ENCODE measurements at regions not wholly inside any gene's neighbourhood (a gene's known extent, or its start where the extent isn't known, plus 50 kb on each side); places are given as distances from the start of the nearest gene placed in this dataset.

GRCh38 chr2:83602753-83603152 is 856.3 kb downstream of the SUCLG1 start:
- no peak for DNase-seq

- no peak for DNase-seq
Observed at GRCh38 chr2:83596592-83597282, 862.3 kb downstream of the SUCLG1 start.

- DNase-seq, result no peak
Observed at GRCh38 chr2:83595926-83596325, 863.2 kb downstream of the SUCLG1 start.

DNA sequence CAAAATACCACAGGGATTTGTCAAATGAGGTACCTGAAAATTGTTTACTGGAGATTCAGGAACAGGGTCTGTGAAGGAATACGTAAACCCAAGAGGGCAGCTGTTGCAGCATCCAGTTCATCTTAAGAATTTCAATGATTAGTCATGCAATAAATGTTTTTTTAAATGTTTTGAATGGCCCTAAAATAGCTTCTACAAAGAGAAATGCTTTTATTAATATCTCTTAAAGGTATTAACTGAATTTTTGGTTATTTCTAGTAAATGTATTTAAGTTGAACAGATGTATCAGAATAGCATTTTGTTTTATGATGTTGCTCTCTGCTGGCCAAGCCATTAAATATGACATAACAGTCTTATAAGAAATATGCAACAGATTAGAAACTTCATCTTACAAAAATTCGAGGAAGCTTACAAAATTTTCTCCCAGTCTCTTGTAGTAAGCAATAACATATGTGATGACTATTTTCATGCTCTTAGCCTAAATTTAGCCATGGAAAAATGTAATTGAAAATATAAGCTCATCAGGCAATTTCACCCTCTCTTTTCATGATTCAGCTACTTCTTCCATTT is 863.9 kb downstream of the SUCLG1 start:
- DNase-seq, result no peak

GRCh38 chr2:83594241-83595120 is 864.6 kb downstream of the SUCLG1 start:
- DNase-seq, result no peak

DNA sequence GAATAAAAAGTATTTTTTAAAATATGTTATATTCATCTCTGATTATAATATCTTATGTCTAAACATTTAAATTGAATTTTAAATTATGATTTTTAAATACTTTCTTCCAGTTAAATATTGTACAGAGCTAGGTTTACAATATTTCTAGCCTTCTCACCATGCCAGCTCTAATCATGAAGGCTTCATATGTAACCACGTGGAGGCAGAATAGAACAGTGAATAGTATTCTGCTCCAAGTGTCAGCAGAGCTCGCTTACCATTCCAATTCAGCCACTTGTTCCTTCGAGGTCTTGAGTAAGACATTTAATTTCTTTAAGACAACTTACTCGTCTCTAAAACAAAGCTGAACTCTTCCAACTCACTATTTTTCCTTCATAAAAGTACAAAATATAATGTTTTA is 871.8 kb downstream of the SUCLG1 start:
- no peak for DNase-seq

GRCh38 chr2:83585250-83585649 is 873.8 kb downstream of the SUCLG1 start:
- DNase-seq, result no peak

GRCh38 chr2:83584672-83585071 is 874.4 kb downstream of the SUCLG1 start:
- no peak for DNase-seq

GRCh38 chr2:83582589-83582988 is 876.5 kb downstream of the SUCLG1 start:
- DNase-seq, result no peak

DNA sequence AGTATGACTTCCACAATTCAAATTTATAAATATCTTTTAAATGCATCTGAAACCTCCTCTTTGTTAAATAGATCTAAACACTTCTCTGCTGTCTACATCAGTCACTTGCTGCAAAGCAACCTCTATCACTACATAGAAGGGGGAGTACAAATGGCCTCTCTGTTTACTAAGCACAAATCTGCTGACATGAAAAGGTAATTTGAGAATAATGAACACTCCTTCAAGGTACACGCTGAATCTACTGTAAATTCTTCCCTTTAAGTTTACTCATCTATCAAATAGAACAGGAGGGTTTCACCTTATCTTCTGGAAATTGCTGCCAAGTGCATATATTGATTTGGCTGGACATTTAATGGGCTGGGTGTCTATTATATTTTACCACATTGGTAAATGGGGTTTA is 879.6 kb downstream of the SUCLG1 start:
- DNase-seq, result no peak

DNA sequence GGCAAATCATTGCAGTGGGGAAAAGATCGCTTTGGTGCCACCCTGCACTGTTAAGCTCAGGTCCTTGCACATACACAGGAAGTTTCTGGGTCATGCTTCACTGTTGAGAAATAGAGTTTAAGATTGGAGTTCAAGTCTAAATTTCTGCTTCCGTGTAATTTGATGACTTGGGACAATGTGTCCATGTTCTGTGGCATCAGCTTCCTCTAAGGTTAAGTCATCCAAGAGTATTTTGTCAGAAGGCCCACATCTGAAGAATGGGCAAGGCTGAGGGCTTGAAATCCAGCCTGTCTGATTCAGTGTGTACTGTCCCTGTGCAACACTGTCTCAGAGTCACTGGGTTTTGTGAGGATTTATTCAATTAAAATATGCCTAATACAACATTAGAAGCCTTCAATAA is 880.7 kb downstream of the SUCLG1 start:
- no peak for DNase-seq

DNA sequence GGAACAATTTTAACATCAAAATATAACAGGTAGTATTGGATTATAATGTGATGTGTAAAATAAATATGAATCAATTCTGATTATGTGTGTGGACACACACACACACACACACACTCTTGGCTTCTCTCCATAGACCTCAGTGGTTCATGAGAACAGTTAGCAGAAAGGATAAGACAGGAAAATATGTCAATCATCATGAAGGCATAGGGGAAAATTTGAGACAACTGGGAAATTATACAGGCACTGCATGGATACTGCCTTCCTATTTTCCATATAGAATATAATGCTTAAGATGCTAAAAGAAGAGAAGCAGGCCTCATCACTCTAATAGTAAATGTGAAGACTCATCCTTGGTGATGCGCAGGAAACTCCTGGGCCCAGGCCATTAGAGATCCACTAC is 884.5 kb downstream of the SUCLG1 start:
- DNase-seq, result no peak

DNA sequence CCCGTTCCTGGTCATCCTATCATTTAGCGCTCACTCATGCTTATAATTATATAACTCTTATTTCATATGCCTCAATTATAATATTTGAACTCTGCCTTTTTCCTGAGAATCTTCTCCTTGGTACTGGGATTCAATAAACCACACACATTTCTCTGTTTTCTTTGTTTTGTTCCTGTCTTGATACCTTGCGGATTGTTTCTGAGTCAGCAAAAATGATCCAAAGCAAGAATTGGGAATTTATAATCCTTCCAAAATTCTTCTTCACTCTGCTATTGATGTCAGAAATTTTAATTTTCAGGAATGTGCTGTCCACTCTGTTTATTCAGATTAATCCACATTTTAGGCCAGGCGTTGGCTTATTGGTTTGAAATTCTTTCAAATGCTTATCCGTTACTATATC is 886.0 kb downstream of the SUCLG1 start:
- no peak for DNase-seq

DNA sequence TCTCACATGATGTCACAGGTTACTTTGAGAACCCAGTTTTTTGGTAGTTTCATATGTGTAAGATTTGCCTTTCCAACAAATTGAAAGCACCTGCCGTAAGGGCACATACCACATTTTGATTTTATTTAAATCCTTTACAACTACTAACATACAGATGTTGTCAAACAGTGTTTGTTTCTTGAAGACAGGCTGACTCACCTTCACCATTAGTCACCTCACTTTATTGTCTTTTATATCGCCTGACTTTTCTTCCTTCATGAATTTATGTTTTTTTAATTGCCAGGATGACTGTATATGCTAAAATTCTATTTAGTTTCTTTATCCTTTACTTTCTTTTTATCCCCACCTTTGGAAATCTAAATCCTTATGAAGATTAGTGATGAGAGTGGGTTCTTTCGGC is 886.7 kb downstream of the SUCLG1 start:
- no peak for DNase-seq

DNA sequence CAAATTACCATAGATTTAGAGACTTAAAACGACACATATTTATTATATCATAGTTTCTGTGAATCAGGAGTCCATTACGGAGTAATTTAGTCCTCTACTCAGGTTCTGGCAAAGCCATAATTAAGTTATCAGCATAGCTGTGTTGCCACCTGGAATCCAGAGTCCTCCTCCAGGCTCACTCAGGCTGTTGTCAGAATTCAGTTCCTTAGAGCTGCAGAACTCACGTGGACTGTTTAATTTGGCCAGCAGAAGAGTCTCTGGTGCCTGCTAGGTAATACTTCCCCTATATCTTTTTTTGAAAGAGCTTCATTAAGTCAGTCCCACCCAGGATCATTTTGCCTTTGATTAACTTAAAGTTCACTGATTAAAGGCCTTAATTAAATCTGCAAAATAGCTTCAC is 891.5 kb downstream of the SUCLG1 start:
- no peak for DNase-seq

DNA sequence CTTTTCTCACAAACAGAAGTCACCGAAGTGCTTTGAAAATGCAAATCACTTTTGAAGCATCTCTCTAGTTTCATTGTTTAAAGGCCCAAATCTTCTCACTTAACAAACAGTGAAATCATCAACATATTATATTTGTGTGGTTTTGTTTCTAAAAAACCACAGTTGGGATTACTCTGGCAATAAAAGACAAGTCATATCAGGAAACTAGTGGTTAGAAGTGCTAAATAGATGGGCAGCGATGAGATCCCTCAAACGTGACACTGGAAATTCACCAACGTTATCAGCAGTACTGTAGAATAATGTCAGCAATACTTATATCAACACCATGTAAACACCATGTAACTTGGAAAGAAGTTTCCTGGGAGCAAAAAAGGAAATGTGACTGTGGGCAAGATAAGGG is 893.5 kb downstream of the SUCLG1 start:
- no peak for DNase-seq

GRCh38 chr2:83565181-83565580 is 893.9 kb downstream of the SUCLG1 start:
- no peak for DNase-seq

GRCh38 chr2:83561592-83561991 is 897.5 kb downstream of the SUCLG1 start:
- DNase-seq, result no peak

GRCh38 chr2:83536556-83536955 is 922.5 kb downstream of the SUCLG1 start:
- no peak for DNase-seq

- DNase-seq, result no peak
Observed at GRCh38 chr2:83534416-83534815, 924.7 kb downstream of the SUCLG1 start.

DNA sequence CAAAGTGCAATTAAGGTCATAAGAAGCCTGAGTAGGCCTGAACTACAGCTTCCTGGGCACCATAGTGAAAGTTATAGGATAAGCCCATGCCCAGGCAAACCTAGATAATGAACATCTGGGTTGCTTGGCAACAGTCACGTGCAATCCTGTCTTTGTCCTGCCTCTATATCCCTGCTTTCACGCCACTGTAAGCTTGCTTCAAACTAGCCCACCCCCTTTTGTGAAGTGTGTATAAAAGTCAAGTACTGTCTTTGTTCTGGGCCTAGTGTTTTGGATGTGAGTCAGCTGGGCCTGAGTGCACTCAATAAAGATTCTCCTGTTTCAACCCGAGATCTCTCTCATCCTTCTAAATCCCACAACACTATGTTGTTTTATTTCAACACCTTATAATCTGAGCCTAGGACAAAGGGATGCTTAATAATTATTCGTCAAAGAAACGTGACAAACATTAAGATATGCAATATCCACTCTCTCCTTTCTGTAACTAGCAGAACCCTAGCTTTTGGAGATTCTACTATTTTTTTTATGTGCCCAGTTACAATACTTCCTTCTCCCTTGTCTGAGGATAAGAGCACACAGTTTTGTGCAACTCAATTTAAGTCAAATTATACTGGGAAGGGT is 927.8 kb downstream of the SUCLG1 start:
- peak; percentile 65 for DNase-seq

DNA sequence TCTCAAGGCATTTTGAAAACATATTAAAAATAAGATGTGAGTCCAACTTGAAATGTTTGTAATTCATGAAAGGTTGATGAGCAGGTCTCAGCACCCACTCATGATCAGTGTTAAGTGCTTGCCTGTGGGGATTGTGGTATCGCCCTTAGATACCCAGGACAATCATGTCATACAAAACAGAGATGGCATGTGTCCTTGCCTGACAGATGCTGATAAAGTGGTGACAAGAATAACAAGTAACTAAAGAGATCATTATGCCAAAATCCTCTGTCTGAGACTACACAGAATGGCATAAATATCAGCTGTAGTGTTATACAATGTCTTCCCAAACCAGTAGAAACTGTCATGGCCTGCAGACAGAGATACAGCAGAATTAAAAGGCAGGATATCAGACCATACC is 930.3 kb downstream of the SUCLG1 start:
- DNase-seq, result no peak

DNA sequence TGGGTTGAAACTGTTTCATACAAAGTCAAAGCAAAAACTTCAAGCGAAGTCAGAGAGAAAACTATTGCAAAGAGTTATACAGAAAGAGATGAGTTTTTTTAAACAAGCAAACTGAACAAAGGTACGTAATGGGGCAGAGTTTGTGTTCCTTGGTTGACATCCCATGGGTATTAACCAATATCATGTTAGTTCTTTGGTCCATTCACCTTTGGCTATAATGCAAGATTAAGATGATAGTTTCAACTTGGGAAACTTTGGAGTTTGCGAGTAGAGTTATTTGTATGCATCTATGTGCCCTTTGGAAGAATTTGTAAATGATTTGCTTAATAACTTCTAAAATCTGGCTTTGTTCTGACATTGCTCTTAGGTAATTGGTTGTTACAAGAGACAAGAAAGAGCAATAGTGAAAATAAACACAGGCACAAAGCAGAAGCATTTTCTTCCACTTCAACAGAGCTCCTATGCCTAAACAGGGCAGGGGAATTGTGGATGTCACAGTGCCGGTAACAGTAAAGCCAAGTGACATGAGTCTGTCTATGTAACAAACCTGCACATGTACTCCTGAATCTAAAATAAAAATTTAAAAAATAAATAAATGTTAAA is 936.1 kb downstream of the SUCLG1 start:
- DNase-seq, result no peak
